NCI-H146 treated with DMSO at 0.1 percent for 48 hours (cell line): ENCODE measurements at regions not wholly inside any gene's neighbourhood (a gene's known extent, or its start where the extent isn't known, plus 50 kb on each side); places are given as distances from the start of the nearest gene placed in this dataset.
"Not testable (repeated sequence)": the region's sequence is repeated elsewhere in the genome, so short reads cannot be mapped to it uniquely, and the experiment has no call there.

Experiments used
- DNase-seq: peaks from one replicate; lab custom pipeline; 2025; ENCODE audit not compliant: unreplicated experiment; lab: John Stamatoyannopoulos, UW

GRCh38 chr6:170066679-170067078 is 224.2 kb downstream of the DLL1 start:
- no peak for DNase-seq

- DNase-seq = no peak
Measured at GRCh38 chr6:170063851-170064602, 226.9 kb downstream of the DLL1 start.

- no peak for DNase-seq
Measured at GRCh38 chr6:170063431-170063830, 227.4 kb downstream of the DLL1 start.

DNA sequence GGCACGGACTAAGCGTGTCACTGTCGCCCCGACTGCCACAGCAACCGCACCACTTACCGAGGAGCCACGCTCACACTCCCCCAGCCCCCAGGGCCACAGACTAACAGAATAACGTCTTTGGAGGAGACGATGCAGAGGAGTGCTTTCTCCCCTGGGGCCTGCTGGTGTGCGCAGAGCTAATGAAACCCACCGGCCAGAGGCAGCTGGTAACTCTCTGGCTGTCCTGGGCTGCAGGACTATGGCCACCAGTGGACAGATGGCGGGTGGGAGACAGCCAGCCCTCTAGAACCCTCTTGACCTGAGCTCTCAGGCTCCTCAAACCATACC is 228.0 kb downstream of the DLL1 start:
- no peak for DNase-seq

- no peak for DNase-seq
Measured at GRCh38 chr6:170062209-170062914, 228.5 kb downstream of the DLL1 start.

- no peak for DNase-seq
Measured at GRCh38 chr6:170058878-170059485, 231.9 kb downstream of the DLL1 start.

DNA sequence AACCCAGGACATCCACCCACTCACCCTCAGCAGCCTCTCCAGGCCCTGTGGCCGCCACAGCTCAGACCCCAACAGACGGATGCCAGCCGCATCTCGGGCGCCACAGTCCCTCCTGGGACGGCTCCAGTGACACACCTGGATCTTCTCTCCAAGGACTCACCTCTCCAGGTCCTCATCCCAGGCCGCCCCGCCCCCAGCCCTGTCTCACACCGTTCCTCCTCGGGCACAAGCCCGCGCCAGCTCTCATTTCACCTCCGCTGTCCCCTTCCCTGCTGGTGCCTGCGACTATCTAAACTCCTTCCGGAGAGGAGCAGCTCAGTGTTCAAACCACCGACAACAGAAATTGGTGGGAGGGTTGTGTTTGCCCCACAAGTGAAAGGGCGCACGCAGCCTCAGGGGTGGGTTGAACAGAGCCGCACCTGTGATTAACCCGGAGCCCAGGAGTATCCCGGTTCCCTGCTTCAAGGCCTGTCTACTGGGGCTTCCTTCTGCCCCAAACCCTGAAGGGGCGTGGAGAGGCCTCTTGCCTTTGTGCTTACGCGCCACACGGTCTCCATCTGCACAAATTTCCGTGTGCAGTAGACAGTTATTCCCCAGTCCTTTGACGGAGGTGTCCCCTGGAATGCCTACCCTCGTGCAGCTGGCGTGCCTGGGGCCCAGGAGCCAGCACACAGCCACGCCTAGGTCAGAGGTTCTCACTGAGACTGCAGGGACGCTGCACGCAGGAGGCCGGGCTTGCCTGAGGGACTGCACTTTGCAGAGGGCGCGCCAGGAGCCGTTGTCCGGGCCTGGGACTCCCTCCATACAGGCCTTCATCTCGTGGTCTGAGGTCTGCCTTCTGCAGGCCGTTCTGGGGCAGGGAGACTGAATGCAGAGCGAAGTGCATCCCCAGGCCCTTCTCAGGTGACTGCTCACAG is 232.7 kb downstream of the DLL1 start:
- DNase-seq = no peak

- no peak for DNase-seq
Measured at GRCh38 chr6:170057034-170057734, 233.7 kb downstream of the DLL1 start.

DNA sequence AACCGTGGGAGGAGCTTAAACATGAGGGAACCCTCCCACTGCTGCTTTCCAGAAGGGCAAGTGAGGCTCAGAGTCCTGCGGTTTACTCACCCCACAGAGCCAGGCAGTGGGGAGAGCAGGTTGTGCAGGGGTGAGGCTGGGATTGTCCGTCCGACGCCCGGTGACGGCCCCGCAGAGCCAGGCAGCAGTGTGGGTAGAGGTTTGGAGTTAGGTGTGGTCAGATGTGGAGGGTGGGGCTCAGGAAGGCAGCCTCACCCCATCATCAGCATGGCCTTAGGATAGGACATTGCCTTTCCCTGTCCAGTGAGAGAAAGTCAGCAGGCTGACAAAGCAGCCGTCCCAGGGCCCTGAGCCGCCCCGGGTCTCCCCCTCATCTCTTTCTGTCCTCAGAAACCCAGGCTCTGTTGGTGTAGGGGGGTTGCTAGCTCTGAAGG is 234.6 kb downstream of the DLL1 start:
- no peak for DNase-seq

DNA sequence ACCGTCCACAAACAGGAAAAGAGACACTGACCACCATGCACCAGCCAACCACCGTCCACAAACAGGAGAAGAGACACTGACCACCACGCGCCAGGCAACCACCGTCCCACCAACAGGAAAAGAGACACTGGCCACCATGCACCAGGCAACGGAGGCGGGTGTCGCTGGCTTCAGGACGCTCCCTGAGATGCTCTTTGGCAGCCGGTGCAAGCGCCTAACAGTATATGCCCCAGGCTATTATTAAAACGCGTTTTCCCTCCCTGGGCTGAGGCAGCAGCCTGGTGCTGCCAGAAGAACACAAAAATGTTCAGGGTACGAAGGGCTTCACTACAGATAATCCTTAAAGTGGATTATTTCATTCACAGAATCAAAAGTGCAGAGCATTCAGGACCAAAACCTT is 235.1 kb downstream of the DLL1 start:
- not testable (repeated sequence) for DNase-seq

GRCh38 chr6:170053966-170054661 is 236.8 kb downstream of the DLL1 start:
- DNase-seq = no peak

GRCh38 chr6:170052991-170053821 is 237.7 kb downstream of the DLL1 start:
- no peak for DNase-seq

DNA sequence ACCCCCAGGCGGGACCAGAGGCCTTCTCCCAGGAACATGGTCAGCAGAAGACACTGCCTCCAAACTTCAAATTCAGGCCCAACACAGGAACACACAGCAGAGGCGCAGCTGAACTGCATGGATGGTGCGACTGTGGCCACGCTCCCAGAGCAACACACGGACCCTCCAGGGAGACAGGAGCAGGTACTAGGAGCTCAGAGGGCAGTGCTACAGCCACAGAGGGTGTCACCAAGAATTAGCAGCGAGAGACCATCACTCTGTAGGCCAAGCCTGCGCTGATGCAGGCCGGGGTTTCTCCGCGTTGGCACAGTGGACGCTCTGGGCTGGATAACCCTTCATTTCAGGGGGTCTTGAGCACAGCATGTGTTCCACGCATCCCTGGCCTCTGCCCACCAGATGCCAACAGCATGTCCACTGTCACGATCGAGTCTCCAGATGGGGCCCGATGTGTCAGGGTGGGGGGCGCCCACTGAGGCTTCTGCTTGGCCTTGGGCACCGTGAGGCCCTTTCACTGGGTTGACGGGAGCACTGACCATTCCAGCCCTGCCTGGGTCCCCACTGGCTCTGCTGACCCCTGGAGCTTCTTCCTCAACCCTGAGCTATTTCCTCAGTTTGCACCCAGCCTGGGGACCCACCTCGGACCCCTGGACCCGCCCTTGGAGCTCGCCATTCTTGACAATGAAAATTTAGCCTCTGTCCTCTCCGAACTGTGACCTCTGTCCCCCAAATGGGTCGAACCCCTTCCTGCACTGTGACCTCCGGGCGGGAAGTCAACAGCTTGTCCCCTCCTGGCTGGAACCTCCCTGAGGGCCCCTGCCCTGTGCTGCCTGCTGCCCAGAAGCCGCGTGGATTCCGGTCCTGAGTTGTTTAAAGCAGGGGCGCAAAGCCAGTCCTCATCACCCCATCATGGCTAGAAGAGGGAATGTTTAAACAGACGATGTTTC is 239.4 kb downstream of the DLL1 start:
- DNase-seq = no peak

DNA sequence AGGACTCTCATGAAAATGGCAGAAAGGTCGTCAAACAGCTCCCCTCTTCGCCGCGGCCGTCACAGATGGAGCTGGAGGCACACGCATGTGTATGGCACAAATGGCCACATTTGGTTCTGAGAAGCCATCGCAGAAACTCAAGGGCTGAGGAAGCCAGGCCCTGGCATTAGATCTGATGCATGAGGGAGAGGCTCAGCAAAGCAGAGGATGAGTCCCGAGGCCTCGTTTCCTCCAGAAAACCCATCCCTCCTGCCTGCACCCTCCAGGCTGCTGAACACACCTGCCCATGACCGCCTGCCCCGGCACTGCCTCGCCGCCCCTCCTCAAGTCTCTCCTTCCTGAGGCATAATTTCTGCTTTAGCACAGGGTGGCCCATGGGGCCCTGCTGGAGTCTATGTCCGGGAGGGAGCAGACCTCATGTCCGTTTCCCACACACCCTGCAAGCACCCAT is 240.3 kb downstream of the DLL1 start:
- no peak for DNase-seq

GRCh38 chr6:170049641-170050561 is 241.0 kb downstream of the DLL1 start:
- no peak for DNase-seq

DNA sequence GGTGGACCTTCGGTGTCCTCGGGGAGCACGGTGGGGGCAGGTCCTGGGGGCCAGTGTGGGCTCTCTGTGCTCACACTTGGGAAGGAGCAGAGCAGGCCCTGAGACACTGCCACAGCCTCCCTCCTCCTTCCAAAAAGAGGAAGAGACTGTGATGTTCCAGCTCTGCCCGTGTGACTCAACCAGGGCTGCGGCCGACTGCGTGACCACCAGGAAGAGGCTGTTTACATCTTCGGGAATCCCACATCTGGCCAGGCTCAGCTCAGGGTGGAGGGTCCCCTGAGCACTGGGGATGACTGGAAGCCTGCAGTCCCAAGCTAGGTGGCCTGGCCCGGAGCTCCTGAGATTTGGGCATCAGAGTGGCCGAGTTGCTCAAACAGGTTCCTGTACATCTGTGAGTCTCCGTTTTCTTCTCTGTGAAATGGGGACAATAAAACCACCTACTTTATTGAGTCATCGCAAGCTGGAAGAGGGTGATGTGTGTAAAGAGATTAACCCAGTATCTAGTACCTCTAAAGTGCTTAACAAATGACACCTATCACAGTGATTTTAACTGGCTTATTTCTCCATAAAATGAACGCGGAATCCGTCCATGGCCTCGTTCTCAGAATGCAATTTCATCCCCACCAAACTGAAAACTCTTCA is 242.1 kb downstream of the DLL1 start:
- DNase-seq = no peak
